ENCODE measurements at regions not wholly inside any gene's neighbourhood (a gene's known extent, or its start where the extent isn't known, plus 50 kb on each side); places are given as distances from the start of the nearest gene placed in this dataset.

- no peaks in the 10 kb centered on the region for H3K9me3 ChIP-seq (ENCODE audit: control insufficient read depth, insufficient read depth, low read length)
- H3K36me3 ChIP-seq (ENCODE audit: control insufficient read depth, low read length) = no peaks in the 10 kb centered on the region
- TF ChIP-seq EZH2phosphoT487 (IDR thresholded peaks at IDR 0.05; ENCODE audit: borderline replicate concordance, low read length) (no peak), CTCF (IDR thresholded peaks at IDR 0.05; ENCODE audit: low read depth, low read length, poor library complexity, severe bottlenecking) (no peak)
- H3K79me2 ChIP-seq (ENCODE audit: control insufficient read depth, low read length) = no peaks in the 10 kb centered on the region
- no peaks in the 10 kb centered on the region for H4K20me1 ChIP-seq (ENCODE audit: control insufficient read depth, insufficient read depth, low read depth, low read length)
- H3K4me2 ChIP-seq (ENCODE audit: low read length) = no peak overlapping the region
- no peak overlapping the region for H3K27ac ChIP-seq (ENCODE audit: low read depth, low read length)
- H3K4me3 ChIP-seq (ENCODE audit: low read length) = no peak overlapping the region
- no peaks in the 10 kb centered on the region; the same call in 1 of the 2 replicates for H3K9me2 ChIP-seq (replicated peaks; ENCODE audit: control insufficient read depth, low read length)
- no peaks in the 10 kb centered on the region for H3F3A ChIP-seq (ENCODE audit: control insufficient read depth, insufficient read depth)
- H3K4me1 ChIP-seq (ENCODE audit: control insufficient read depth, low read length) = no peaks in the 10 kb centered on the region
- no peaks in the 10 kb centered on the region for H3K27me3 ChIP-seq (ENCODE audit: control insufficient read depth, low read length)
Measured at GRCh38 chr2:122883849-122884248, 1128.4 kb downstream of the TSN start.

- Histone ChIP-seq H3K79me2 (ENCODE audit: control insufficient read depth, low read length) (no peaks in the 10 kb centered on the region), H3K27ac (ENCODE audit: low read depth, low read length) (no peak overlapping the region), H3K4me1 (ENCODE audit: control insufficient read depth, low read length) (no peaks in the 10 kb centered on the region), H3K9me2 (replicated peaks; ENCODE audit: control insufficient read depth, low read length) (no peaks in the 10 kb centered on the region; the same call in 1 of the 2 replicates), H4K20me1 (ENCODE audit: control insufficient read depth, insufficient read depth, low read depth, low read length) (no peaks in the 10 kb centered on the region), H3K9me3 (ENCODE audit: control insufficient read depth, insufficient read depth, low read length) (no peaks in the 10 kb centered on the region), H3K27me3 (ENCODE audit: control insufficient read depth, low read length) (no peaks in the 10 kb centered on the region), H3K4me3 (ENCODE audit: low read length) (no peak overlapping the region), H3K36me3 (ENCODE audit: control insufficient read depth, low read length) (no peaks in the 10 kb centered on the region), H3K4me2 (ENCODE audit: low read length) (no peak overlapping the region), H3F3A (ENCODE audit: control insufficient read depth, insufficient read depth) (no peaks in the 10 kb centered on the region)
- TF ChIP-seq CTCF (IDR thresholded peaks at IDR 0.05; ENCODE audit: low read depth, low read length, poor library complexity, severe bottlenecking) (no peak), EZH2phosphoT487 (IDR thresholded peaks at IDR 0.05; ENCODE audit: borderline replicate concordance, low read length) (no peak)
Measured at GRCh38 chr2:122884889-122885288, 1129.4 kb downstream of the TSN start.

GRCh38 chr2:122885436-122885835, 1130.0 kb downstream of the TSN start:
- H3K9me2 ChIP-seq (replicated peaks; ENCODE audit: control insufficient read depth, low read length) = no peaks in the 10 kb centered on the region; the same call in 1 of the 2 replicates
- no peak overlapping the region for H3K4me2 ChIP-seq (ENCODE audit: low read length)
- H3F3A ChIP-seq (ENCODE audit: control insufficient read depth, insufficient read depth) = no peaks in the 10 kb centered on the region
- no peak overlapping the region for H3K4me3 ChIP-seq (ENCODE audit: low read length)
- H3K36me3 ChIP-seq (ENCODE audit: control insufficient read depth, low read length) = no peaks in the 10 kb centered on the region
- H3K9me3 ChIP-seq (ENCODE audit: control insufficient read depth, insufficient read depth, low read length) = no peaks in the 10 kb centered on the region
- H3K4me1 ChIP-seq (ENCODE audit: control insufficient read depth, low read length) = no peaks in the 10 kb centered on the region
- no peak overlapping the region for H3K27ac ChIP-seq (ENCODE audit: low read depth, low read length)
- no peaks in the 10 kb centered on the region for H3K79me2 ChIP-seq (ENCODE audit: control insufficient read depth, low read length)
- no peaks in the 10 kb centered on the region for H4K20me1 ChIP-seq (ENCODE audit: control insufficient read depth, insufficient read depth, low read depth, low read length)
- H3K27me3 ChIP-seq (ENCODE audit: control insufficient read depth, low read length) = no peaks in the 10 kb centered on the region
- TF ChIP-seq CTCF (IDR thresholded peaks at IDR 0.05; ENCODE audit: low read depth, low read length, poor library complexity, severe bottlenecking) (no peak), EZH2phosphoT487 (IDR thresholded peaks at IDR 0.05; ENCODE audit: borderline replicate concordance, low read length) (no peak)
